ENCODE measurements at regions not wholly inside any gene's neighbourhood (a gene's known extent, or its start where the extent isn't known, plus 50 kb on each side); places are given as distances from the start of the nearest gene placed in this dataset.

- TF ChIP-seq, protein P1, sequence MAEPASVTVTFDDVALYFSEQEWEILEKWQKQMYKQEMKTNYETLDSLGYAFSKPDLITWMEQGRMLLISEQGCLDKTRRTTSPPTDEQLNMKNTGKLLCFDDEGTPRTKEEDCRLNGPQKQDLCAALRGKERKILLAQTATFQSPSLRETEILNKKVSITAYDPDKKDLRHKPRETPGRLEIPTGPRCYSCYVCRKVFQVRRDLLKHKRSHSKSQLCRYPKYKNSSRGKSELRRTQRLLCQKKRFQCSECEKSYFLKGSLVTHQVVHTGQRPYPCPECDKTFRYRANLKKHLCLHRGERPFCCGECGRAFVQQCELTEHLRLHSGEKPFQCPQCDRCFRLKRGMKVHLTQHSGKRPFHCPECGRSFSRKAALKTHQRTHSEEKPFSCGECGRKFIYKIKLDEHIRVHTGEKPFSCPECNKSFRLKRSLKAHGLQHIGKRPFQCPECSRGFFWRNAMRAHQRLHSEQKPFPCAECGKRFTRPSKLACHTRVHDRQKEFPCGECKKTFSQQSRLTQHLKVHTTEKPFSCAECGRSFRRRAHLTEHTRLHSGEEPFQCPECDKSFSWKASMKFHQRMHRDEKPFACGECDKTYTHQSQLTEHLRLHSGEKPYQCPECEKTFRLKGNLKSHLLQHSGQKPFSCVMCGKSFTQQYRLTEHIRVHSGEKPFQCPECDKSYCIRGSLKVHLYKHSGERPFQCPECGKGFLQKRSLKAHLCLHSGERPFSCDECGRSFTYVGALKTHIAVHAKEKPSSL (CRISPR knock-in tag; conservative IDR thresholded peaks at IDR 0.05) = no peak
- no peak for TF ChIP-seq TCF7 (CRISPR knock-in tag; IDR thresholded peaks at IDR 0.05; ENCODE audit: low read depth)
- TF ChIP-seq, protein P2, sequence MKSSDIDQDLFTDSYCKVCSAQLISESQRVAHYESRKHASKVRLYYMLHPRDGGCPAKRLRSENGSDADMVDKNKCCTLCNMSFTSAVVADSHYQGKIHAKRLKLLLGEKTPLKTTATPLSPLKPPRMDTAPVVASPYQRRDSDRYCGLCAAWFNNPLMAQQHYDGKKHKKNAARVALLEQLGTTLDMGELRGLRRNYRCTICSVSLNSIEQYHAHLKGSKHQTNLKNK (CRISPR knock-in tag; IDR thresholded peaks at IDR 0.05) = no peak
These were observed 92.2 kb upstream of the MAML3 start (continued) for GRCh38 chr4:140246216-140246615.

DNA sequence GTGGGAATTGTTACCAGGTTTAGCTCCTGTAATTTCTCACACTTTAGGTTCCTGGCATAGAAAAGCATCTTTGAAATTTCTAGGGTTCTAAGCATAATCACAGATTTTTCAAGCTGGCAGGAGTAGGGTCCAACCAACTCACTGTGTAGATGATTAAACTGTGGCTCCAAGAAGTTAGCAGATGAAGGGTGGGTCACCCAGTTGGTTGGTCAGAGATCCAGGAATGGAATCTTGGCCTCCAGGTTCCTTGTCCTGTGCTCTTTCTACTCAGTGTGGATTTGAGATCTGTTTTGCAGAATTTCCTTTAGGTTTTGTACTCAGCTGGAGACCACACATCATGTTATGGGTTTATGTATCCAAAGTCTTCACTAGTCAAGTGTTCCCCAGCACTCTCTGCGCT lies 90.3 kb upstream of the MAML3 start:
- Mint-ChIP-seq H3K9me3 (no peaks in the 10 kb centered on the region), H3K36me3 (no peaks in the 10 kb centered on the region), H3K4me3 (no peak overlapping the region), H3K27me3 (ENCODE audit: low read depth) (no peaks in the 10 kb centered on the region; the same call in 1 of the 2 replicates), H3K4me1 (peaks cover 43% of the 10 kb centered on the region), H3K27ac (no peak overlapping the region)
- ATAC-seq (no peak), DNase-seq (ENCODE audit: low spot score) (no peak)
- ChIA-PET POLR2A (no interaction called here), CTCF (interaction anchor here (0.8 kb wide), 1 partner anchor 9 kb away, joined by 3 read pairs; no protein-coding TSS in a partner anchor)
- TF ChIP-seq, protein P3, sequence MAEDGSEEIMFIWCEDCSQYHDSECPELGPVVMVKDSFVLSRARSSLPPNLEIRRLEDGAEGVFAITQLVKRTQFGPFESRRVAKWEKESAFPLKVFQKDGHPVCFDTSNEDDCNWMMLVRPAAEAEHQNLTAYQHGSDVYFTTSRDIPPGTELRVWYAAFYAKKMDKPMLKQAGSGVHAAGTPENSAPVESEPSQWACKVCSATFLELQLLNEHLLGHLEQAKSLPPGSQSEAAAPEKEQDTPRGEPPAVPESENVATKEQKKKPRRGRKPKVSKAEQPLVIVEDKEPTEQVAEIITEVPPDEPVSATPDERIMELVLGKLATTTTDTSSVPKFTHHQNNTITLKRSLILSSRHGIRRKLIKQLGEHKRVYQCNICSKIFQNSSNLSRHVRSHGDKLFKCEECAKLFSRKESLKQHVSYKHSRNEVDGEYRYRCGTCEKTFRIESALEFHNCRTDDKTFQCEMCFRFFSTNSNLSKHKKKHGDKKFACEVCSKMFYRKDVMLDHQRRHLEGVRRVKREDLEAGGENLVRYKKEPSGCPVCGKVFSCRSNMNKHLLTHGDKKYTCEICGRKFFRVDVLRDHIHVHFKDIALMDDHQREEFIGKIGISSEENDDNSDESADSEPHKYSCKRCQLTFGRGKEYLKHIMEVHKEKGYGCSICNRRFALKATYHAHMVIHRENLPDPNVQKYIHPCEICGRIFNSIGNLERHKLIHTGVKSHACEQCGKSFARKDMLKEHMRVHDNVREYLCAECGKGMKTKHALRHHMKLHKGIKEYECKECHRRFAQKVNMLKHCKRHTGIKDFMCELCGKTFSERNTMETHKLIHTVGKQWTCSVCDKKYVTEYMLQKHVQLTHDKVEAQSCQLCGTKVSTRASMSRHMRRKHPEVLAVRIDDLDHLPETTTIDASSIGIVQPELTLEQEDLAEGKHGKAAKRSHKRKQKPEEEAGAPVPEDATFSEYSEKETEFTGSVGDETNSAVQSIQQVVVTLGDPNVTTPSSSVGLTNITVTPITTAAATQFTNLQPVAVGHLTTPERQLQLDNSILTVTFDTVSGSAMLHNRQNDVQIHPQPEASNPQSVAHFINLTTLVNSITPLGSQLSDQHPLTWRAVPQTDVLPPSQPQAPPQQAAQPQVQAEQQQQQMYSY (CRISPR knock-in tag; IDR thresholded peaks at IDR 0.05) = peak; percentile 72
- no peak for TF ChIP-seq PRRX2 (CRISPR knock-in tag; IDR thresholded peaks at IDR 0.05)
- no peak for TF ChIP-seq NR2C2 (CRISPR knock-in tag; IDR thresholded peaks at IDR 0.05)
- no peak for TF ChIP-seq ZNF423 (CRISPR knock-in tag; IDR thresholded peaks at IDR 0.05)
- no peak for TF ChIP-seq JUN (CRISPR knock-in tag; IDR thresholded peaks at IDR 0.05)

- Mint-ChIP-seq H3K4me1 (peaks cover 47% of the 10 kb centered on the region), H3K9me3 (no peaks in the 10 kb centered on the region)
- no peak for TF ChIP-seq ZNF121 (CRISPR knock-in tag; IDR thresholded peaks at IDR 0.05)
- TF ChIP-seq, protein P4, sequence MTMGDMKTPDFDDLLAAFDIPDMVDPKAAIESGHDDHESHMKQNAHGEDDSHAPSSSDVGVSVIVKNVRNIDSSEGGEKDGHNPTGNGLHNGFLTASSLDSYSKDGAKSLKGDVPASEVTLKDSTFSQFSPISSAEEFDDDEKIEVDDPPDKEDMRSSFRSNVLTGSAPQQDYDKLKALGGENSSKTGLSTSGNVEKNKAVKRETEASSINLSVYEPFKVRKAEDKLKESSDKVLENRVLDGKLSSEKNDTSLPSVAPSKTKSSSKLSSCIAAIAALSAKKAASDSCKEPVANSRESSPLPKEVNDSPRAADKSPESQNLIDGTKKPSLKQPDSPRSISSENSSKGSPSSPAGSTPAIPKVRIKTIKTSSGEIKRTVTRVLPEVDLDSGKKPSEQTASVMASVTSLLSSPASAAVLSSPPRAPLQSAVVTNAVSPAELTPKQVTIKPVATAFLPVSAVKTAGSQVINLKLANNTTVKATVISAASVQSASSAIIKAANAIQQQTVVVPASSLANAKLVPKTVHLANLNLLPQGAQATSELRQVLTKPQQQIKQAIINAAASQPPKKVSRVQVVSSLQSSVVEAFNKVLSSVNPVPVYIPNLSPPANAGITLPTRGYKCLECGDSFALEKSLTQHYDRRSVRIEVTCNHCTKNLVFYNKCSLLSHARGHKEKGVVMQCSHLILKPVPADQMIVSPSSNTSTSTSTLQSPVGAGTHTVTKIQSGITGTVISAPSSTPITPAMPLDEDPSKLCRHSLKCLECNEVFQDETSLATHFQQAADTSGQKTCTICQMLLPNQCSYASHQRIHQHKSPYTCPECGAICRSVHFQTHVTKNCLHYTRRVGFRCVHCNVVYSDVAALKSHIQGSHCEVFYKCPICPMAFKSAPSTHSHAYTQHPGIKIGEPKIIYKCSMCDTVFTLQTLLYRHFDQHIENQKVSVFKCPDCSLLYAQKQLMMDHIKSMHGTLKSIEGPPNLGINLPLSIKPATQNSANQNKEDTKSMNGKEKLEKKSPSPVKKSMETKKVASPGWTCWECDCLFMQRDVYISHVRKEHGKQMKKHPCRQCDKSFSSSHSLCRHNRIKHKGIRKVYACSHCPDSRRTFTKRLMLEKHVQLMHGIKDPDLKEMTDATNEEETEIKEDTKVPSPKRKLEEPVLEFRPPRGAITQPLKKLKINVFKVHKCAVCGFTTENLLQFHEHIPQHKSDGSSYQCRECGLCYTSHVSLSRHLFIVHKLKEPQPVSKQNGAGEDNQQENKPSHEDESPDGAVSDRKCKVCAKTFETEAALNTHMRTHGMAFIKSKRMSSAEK (CRISPR knock-in tag; IDR thresholded peaks at IDR 0.05; ENCODE audit: borderline replicate concordance) = no peak
- no peak for TF ChIP-seq NFYB (CRISPR knock-in tag; conservative IDR thresholded peaks at IDR 0.05; ENCODE audit: low read depth)
- no peak for TF ChIP-seq ATF1 (CRISPR knock-in tag; IDR thresholded peaks at IDR 0.05)
- TF ChIP-seq ZNF219 (CRISPR knock-in tag; IDR thresholded peaks at IDR 0.05; ENCODE audit: borderline replicate concordance) = no peak
- TF ChIP-seq OVOL2 (CRISPR knock-in tag; IDR thresholded peaks at IDR 0.05; ENCODE audit: borderline replicate concordance) = no peak
- TF ChIP-seq ZNF416 (CRISPR knock-in tag; IDR thresholded peaks at IDR 0.05) = no peak
- TF ChIP-seq ZNF396 (CRISPR knock-in tag; IDR thresholded peaks at IDR 0.05; ENCODE audit: borderline replicate concordance) = no peak
- no peak for TF ChIP-seq GABPB1 (CRISPR knock-in tag; IDR thresholded peaks at IDR 0.05)
- no peak for TF ChIP-seq NR3C1 (CRISPR knock-in tag; conservative IDR thresholded peaks at IDR 0.05; ENCODE audit: low read depth)
- no peak for TF ChIP-seq NR2C2 (CRISPR knock-in tag; IDR thresholded peaks at IDR 0.05)
- TF ChIP-seq, protein P3 (CRISPR knock-in tag; IDR thresholded peaks at IDR 0.05) = no peak
- TF ChIP-seq TEAD4 (CRISPR knock-in tag; IDR thresholded peaks at IDR 0.05) = no peak
- TF ChIP-seq ZNF423 (CRISPR knock-in tag; IDR thresholded peaks at IDR 0.05) = no peak
These were observed 89.3 kb upstream of the MAML3 start for GRCh38 chr4:140243278-140243753.

More at GRCh38 chr4:140243278-140243753, 89.3 kb upstream of the MAML3 start:
- Mint-ChIP-seq H3K36me3 (no peaks in the 10 kb centered on the region), H3K27me3 (ENCODE audit: low read depth) (no peaks in the 10 kb centered on the region; the same call in 1 of the 2 replicates), H3K4me3 (no peak overlapping the region), H3K27ac (no peak overlapping the region)
- ChIA-PET POLR2A (interaction anchor here (0.9 kb wide), 1 partner anchor 9 kb away, joined by 3 read pairs; no protein-coding TSS in a partner anchor), CTCF (interaction anchor here (0.6 to 1.2 kb wide), 5 partner anchors 9 to 231 kb away, joined by 3 to 4 read pairs (median 4); partner anchors contain the start of gene MAML3)
- DNase-seq (ENCODE audit: low spot score) (no peak), ATAC-seq (peak; percentile 46)

Data from WTC11 (cell line).